SK-N-SH treated with all-trans-retinoic acid at 6 μM for 48 hours (cell line): ENCODE measurements at regions not wholly inside any gene's neighbourhood (a gene's known extent, or its start where the extent isn't known, plus 50 kb on each side); places are given as distances from the start of the nearest gene placed in this dataset.
A peak's percentile ranks its signal among the peaks of the same experiment; 100 is the strongest.

Experiments used
- ATAC-seq: fragments of 200-7000 bp; cut with Tn5 transposase; 3 replicates; pipeline ENCODE4 v1.9.1; 2020; ENCODE audit warnings: mild to moderate bottlenecking, moderate library complexity
- ARNTL ChIP-seq: fragments of 450-650 bp; formaldehyde crosslinking; IDR thresholded peaks from 2 replicates; pipeline ENCODE4 v1.5.0; 2020; ENCODE audit warnings: low read depth, mild to moderate bottlenecking, moderate library complexity, borderline replicate concordance
- BACH2 ChIP-seq: fragments of 250-450 bp; sonication (Bioruptor Pico); IDR thresholded peaks from 2 replicates; pipeline ENCODE4 v1.9.0; 2021; ENCODE audit warnings: mild to moderate bottlenecking, borderline replicate concordance
- CSDC2 ChIP-seq: fragments of 250-450 bp; sonication (Bioruptor Pico); IDR thresholded peaks from 2 replicates; pipeline ENCODE4 v1.5.0; 2020; ENCODE audit warnings: mild to moderate bottlenecking, moderate library complexity
- CSRNP3 ChIP-seq: fragments of 250-450 bp; sonication (Bioruptor Pico); IDR thresholded peaks from 2 replicates; pipeline ENCODE4 v1.5.1; 2021; ENCODE audit warnings: mild to moderate bottlenecking, moderate library complexity
- GLIS3 ChIP-seq: fragments of 250-450 bp; sonication (Bioruptor Pico); IDR thresholded peaks from 2 replicates; pipeline ENCODE4 v1.5.0; 2020; ENCODE audit warnings: mild to moderate bottlenecking, moderate library complexity
- ISL1 ChIP-seq: fragments of 250-450 bp; sonication (Bioruptor Pico); IDR thresholded peaks from 2 replicates; pipeline ENCODE4 v2.1.2; 2022; ENCODE audit warnings: mild to moderate bottlenecking, moderate library complexity
- OSR1 ChIP-seq: fragments of 250-450 bp; sonication (Bioruptor Pico); IDR thresholded peaks from 2 replicates; pipeline ENCODE4 v1.8.0; 2022; ENCODE audit warnings: moderate library complexity, mild to moderate bottlenecking, inconsistent platforms
- PATZ1 ChIP-seq: fragments of 250-450 bp; sonication (Bioruptor Pico); IDR thresholded peaks from 2 replicates; pipeline ENCODE4 v1.8.0; 2020; ENCODE audit warnings: mild to moderate bottlenecking, moderate library complexity, borderline replicate concordance
- PPARA ChIP-seq: fragments of 250-450 bp; sonication (Bioruptor Pico); IDR thresholded peaks from 2 replicates; pipeline ENCODE4 v1.5.0; 2020; ENCODE audit warnings: mild to moderate bottlenecking, borderline replicate concordance
- RARB ChIP-seq: fragments of 250-450 bp; sonication (Bioruptor Pico); IDR thresholded peaks from 2 replicates; pipeline ENCODE4 v1.8.0; 2021; ENCODE audit warnings: mild to moderate bottlenecking, moderate library complexity
- SNAI2 ChIP-seq: fragments of 250-450 bp; sonication (Bioruptor Pico); IDR thresholded peaks from 2 replicates; pipeline ENCODE4 v1.5.0; 2020; ENCODE audit warnings: mild to moderate bottlenecking, moderate library complexity
- TCF4 ChIP-seq: fragments of 250-450 bp; sonication (Bioruptor Pico); IDR thresholded peaks from 2 replicates; pipeline ENCODE4 v1.8.0; 2021; ENCODE audit warnings: mild to moderate bottlenecking, moderate library complexity, borderline replicate concordance
- TOX ChIP-seq: fragments of 250-450 bp; sonication (Bioruptor Pico); IDR thresholded peaks from 2 replicates; pipeline ENCODE4 v1.8.0; 2021; ENCODE audit warnings: mild to moderate bottlenecking, moderate library complexity, borderline replicate concordance
- TSHZ2 ChIP-seq: fragments of 250-450 bp; sonication (Bioruptor Pico); IDR thresholded peaks from 2 replicates; pipeline ENCODE4 v1.5.0; 2020; ENCODE audit warnings: mild to moderate bottlenecking, moderate library complexity
- ZC3H10 ChIP-seq: fragments of 250-450 bp; sonication (Bioruptor Pico); IDR thresholded peaks from 2 replicates; pipeline ENCODE4 v1.5.1; 2021; ENCODE audit warnings: mild to moderate bottlenecking, moderate library complexity
- ZFP3 ChIP-seq: fragments of 250-450 bp; sonication (Bioruptor Pico); IDR thresholded peaks from 2 replicates; pipeline ENCODE4 v1.5.0; 2020; ENCODE audit warnings: mild to moderate bottlenecking, moderate library complexity
- ZFP30 ChIP-seq: fragments of 450-650 bp; formaldehyde crosslinking; IDR thresholded peaks from 2 replicates; pipeline ENCODE4 v1.5.0; 2022; ENCODE audit warnings: mild to moderate bottlenecking, moderate library complexity
- ZNF565 ChIP-seq: fragments of 450-650 bp; formaldehyde crosslinking; conservative IDR thresholded peaks from 2 replicates; pipeline ENCODE4 v1.5.0; 2020; ENCODE audit warnings: low read depth, mild to moderate bottlenecking, moderate library complexity
- ZNF70 ChIP-seq: fragments of 450-650 bp; formaldehyde crosslinking; IDR thresholded peaks from 2 replicates; pipeline ENCODE4 v1.5.0; 2020; ENCODE audit warnings: mild to moderate bottlenecking, moderate library complexity
- ZNF8 ChIP-seq: fragments of 450-650 bp; formaldehyde crosslinking; IDR thresholded peaks from 2 replicates; pipeline ENCODE4 v1.5.0; 2020; ENCODE audit warnings: mild to moderate bottlenecking, moderate library complexity

GRCh38 chr18:40109252-40110049, 1845.6 kb upstream of the PIK3C3 start:
- ATAC-seq, result no peak
- TF ChIP-seq TCF4 (CRISPR knock-in tag), result no peak

GRCh38 chr18:40108596-40108995, 1846.4 kb upstream of the PIK3C3 start:
- TF ChIP-seq RARB (CRISPR knock-in tag), result no peak
- TF ChIP-seq ZFP30 (CRISPR knock-in tag), result no peak
- TF ChIP-seq OSR1, result no peak
- no peak for TF ChIP-seq GLIS3 (CRISPR knock-in tag)
- TF ChIP-seq ZC3H10, result no peak
- no peak for TF ChIP-seq TOX (CRISPR knock-in tag)
- no peak for TF ChIP-seq ZNF565 (CRISPR knock-in tag)
- no peak for TF ChIP-seq PATZ1 (CRISPR knock-in tag)
- no peak for TF ChIP-seq ZFP3 (CRISPR knock-in tag)
- no peak for ATAC-seq

- TF ChIP-seq TSHZ2 (CRISPR knock-in tag) (no peak), ISL1 (CRISPR knock-in tag) (peak; percentile 29; the same call in 1 of the 2 replicates)
- ATAC-seq, result no peak
Observed at GRCh38 chr18:40102903-40103302, 1852.1 kb upstream of the PIK3C3 start.

GRCh38 chr18:40099641-40100040, 1855.4 kb upstream of the PIK3C3 start:
- no peak for ATAC-seq
- TF ChIP-seq PPARA (CRISPR knock-in tag) (no peak), ZNF8 (no peak), ISL1 (CRISPR knock-in tag) (no peak), GLIS3 (CRISPR knock-in tag) (no peak), SNAI2 (CRISPR knock-in tag) (no peak), OSR1 (no peak), TSHZ2 (CRISPR knock-in tag) (no peak), CSDC2 (no peak), ARNTL (CRISPR knock-in tag) (no peak), ZNF70 (CRISPR knock-in tag) (no peak), CSRNP3 (CRISPR knock-in tag) (no peak), TOX (CRISPR knock-in tag) (no peak), PATZ1 (CRISPR knock-in tag) (no peak), ZFP3 (CRISPR knock-in tag) (no peak), ZC3H10 (no peak), ZFP30 (CRISPR knock-in tag) (no peak), BACH2 (CRISPR knock-in tag) (no peak), ZNF565 (CRISPR knock-in tag) (no peak)
